Astrocyte (in vitro differentiated cells and primary cell): ENCODE measurements at regions not wholly inside any gene's neighbourhood (a gene's known extent, or its start where the extent isn't known, plus 50 kb on each side); places are given as distances from the start of the nearest gene placed in this dataset.

Source experiments
- DNase-seq: peaks from one replicate; pipeline ENCODE4 v3.0.0-alpha.2; 2010; ENCODE audit warnings: low read depth
- FAIRE-seq: peaks from 2 replicates; lab custom pipeline; 2011; peaks lifted over from hg19 to GRCh38; lab: Jason Lieb, UNC
- H2AFZ ChIP-seq: 2 replicates; pipeline ENCODE4 v1.6.0; 2012; ENCODE audit warnings: low read depth, low read length, inconsistent platforms
- H3K27ac ChIP-seq: 2 replicates; pipeline ENCODE4 v1.5.1; 2011; ENCODE audit warnings: low read depth, low read length, inconsistent platforms
- H3K27me3 ChIP-seq: 2 replicates; pipeline ENCODE4 v1.6.0; 2011; ENCODE audit warnings: low read length, inconsistent platforms; ENCODE audit not compliant: insufficient read depth
- H3K36me3 ChIP-seq: 2 replicates; pipeline ENCODE4 v1.5.1; 2011; ENCODE audit warnings: low read length, inconsistent platforms; ENCODE audit not compliant: insufficient read depth
- H3K4me1 ChIP-seq: 2 replicates; pipeline ENCODE4 v1.5.1; 2011; ENCODE audit warnings: low read length, inconsistent platforms; ENCODE audit not compliant: insufficient read depth
- H3K4me2 ChIP-seq: 2 replicates; pipeline ENCODE4 v1.6.0; 2012; ENCODE audit warnings: low read length, inconsistent platforms
- H3K4me3 ChIP-seq: 2 replicates; pipeline ENCODE4 v1.5.1; 2011; ENCODE audit warnings: low read depth, mild to moderate bottlenecking, low read length, inconsistent platforms; ENCODE audit not compliant: insufficient read depth
- H3K79me2 ChIP-seq: 2 replicates; pipeline ENCODE4 v1.6.0; 2012; ENCODE audit warnings: mild to moderate bottlenecking, low read length, inconsistent platforms; ENCODE audit not compliant: insufficient read depth
- H3K9ac ChIP-seq: 2 replicates; pipeline ENCODE4 v1.6.0; 2012; ENCODE audit warnings: mild to moderate bottlenecking, low read length, inconsistent platforms
- H3K9me3 ChIP-seq: 2 replicates; pipeline ENCODE4 v1.5.1; 2012; ENCODE audit warnings: low read depth, mild to moderate bottlenecking, low read length, inconsistent platforms; ENCODE audit not compliant: insufficient read depth
- H4K20me1 ChIP-seq: 2 replicates; pipeline ENCODE4 v1.6.0; 2012; ENCODE audit warnings: low read length, inconsistent platforms; ENCODE audit not compliant: insufficient read depth
- H3K27ac Mint-ChIP-seq: one replicate; pipeline ENCODE4 v1.8.0; 2021; ENCODE audit warnings: mild to moderate bottlenecking, mixed read lengths; ENCODE audit not compliant: unreplicated experiment
- H3K27me3 Mint-ChIP-seq: one replicate; pipeline ENCODE4 v1.8.0; 2021; ENCODE audit warnings: low read depth, mixed read lengths; ENCODE audit not compliant: unreplicated experiment
- H3K36me3 Mint-ChIP-seq: one replicate; pipeline ENCODE4 v1.8.0; 2021; ENCODE audit warnings: low read depth, mixed read lengths; ENCODE audit not compliant: unreplicated experiment
- H3K4me1 Mint-ChIP-seq: one replicate; pipeline ENCODE4 v1.8.0; 2021; ENCODE audit warnings: low read depth, mixed read lengths; ENCODE audit not compliant: unreplicated experiment
- H3K4me3 Mint-ChIP-seq: one replicate; pipeline ENCODE4 v1.8.0; 2021; ENCODE audit warnings: mild to moderate bottlenecking, moderate library complexity, mixed read lengths; ENCODE audit not compliant: unreplicated experiment
- H3K9me3 Mint-ChIP-seq: one replicate; pipeline ENCODE4 v1.8.0; 2021; ENCODE audit warnings: mild to moderate bottlenecking, mixed read lengths; ENCODE audit not compliant: unreplicated experiment
- EZH2 ChIP-seq: IDR thresholded peaks from 2 replicates; pipeline ENCODE4 v1.6.1; 2012; ENCODE audit warnings: mild to moderate bottlenecking, low read length, inconsistent platforms; ENCODE audit not compliant: insufficient read depth
- TF ChIP-seq, protein P1 (sequence below): IDR thresholded peaks from 2 replicates; pipeline ENCODE4 v1.5.1; 2011; ENCODE audit warnings: low read depth, mild to moderate bottlenecking, inconsistent platforms, low read length, moderate library complexity; ENCODE audit not compliant: insufficient read depth

- DNase-seq = no peak
- no peaks in the 10 kb centered on the region for H3K9me3 Mint-ChIP-seq
- Histone ChIP-seq H3K4me2 (no peak overlapping the region), H4K20me1 (no peaks in the 10 kb centered on the region), H3K27me3 (no peaks in the 10 kb centered on the region), H3K79me2 (no peaks in the 10 kb centered on the region), H3K27ac (no peak overlapping the region), H3K36me3 (no peaks in the 10 kb centered on the region), H3K4me1 (peaks cover 11% of the 10 kb centered on the region), H3K4me3 (no peak overlapping the region), H3K9ac (no peak overlapping the region), H3K9me3 (no peaks in the 10 kb centered on the region), H2AFZ (no peak overlapping the region)
- TF ChIP-seq, protein P1, sequence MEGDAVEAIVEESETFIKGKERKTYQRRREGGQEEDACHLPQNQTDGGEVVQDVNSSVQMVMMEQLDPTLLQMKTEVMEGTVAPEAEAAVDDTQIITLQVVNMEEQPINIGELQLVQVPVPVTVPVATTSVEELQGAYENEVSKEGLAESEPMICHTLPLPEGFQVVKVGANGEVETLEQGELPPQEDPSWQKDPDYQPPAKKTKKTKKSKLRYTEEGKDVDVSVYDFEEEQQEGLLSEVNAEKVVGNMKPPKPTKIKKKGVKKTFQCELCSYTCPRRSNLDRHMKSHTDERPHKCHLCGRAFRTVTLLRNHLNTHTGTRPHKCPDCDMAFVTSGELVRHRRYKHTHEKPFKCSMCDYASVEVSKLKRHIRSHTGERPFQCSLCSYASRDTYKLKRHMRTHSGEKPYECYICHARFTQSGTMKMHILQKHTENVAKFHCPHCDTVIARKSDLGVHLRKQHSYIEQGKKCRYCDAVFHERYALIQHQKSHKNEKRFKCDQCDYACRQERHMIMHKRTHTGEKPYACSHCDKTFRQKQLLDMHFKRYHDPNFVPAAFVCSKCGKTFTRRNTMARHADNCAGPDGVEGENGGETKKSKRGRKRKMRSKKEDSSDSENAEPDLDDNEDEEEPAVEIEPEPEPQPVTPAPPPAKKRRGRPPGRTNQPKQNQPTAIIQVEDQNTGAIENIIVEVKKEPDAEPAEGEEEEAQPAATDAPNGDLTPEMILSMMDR = no peak
- no peak for TF ChIP-seq EZH2
- no peaks in the 10 kb centered on the region for H3K36me3 Mint-ChIP-seq
- H3K4me3 Mint-ChIP-seq = no peak overlapping the region
- FAIRE-seq = no peak
- H3K27ac Mint-ChIP-seq = no peak overlapping the region
- no peaks in the 10 kb centered on the region for H3K27me3 Mint-ChIP-seq
- peaks cover 37% of the 10 kb centered on the region for H3K4me1 Mint-ChIP-seq
Observed at GRCh38 chr5:68432682-68433081, 217.1 kb downstream of the PIK3R1 start.

DNA sequence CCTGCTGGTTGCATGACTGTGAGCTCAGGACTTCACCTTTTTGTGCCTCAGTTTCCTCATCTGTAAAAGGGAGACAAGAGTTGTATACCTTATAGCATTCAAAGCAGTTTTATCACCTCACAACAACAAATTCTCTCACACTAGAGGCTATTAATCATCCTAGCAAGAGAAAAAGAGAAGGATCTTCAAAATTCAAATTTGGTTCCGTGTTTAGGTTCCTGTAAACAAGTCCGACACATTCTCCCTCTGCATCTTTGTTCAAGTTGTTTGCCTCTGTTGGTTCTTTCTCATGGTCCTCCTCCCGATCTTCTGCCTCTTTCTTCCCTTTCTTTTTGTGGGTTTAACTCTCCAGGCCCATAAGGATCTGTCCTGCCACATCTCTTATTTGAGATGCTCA is 218.0 kb downstream of the PIK3R1 start:
- Histone ChIP-seq H3K9me3 (no peaks in the 10 kb centered on the region), H3K4me1 (peaks cover 11% of the 10 kb centered on the region), H2AFZ (peak overlapping the region; percentile 86), H3K9ac (peak overlapping the region; percentile 66), H3K27me3 (no peaks in the 10 kb centered on the region), H3K36me3 (no peaks in the 10 kb centered on the region), H3K27ac (peak overlapping the region; percentile 95), H3K4me2 (peak overlapping the region; percentile 32), H3K4me3 (no peak overlapping the region), H4K20me1 (no peaks in the 10 kb centered on the region), H3K79me2 (no peaks in the 10 kb centered on the region)
- H3K4me3 Mint-ChIP-seq = no peak overlapping the region
- FAIRE-seq (no peak), DNase-seq (no peak)
- peak overlapping the region; percentile 93 for H3K27ac Mint-ChIP-seq
- no peaks in the 10 kb centered on the region for H3K9me3 Mint-ChIP-seq
- H3K36me3 Mint-ChIP-seq = no peaks in the 10 kb centered on the region
- peaks cover 37% of the 10 kb centered on the region for H3K4me1 Mint-ChIP-seq
- TF ChIP-seq, protein P1 = no peak
- TF ChIP-seq EZH2 = no peak
- H3K27me3 Mint-ChIP-seq = no peaks in the 10 kb centered on the region
